LNCaP clone FGC (cell line): ENCODE measurements at regions not wholly inside any gene's neighbourhood (a gene's known extent, or its start where the extent isn't known, plus 50 kb on each side); places are given as distances from the start of the nearest gene placed in this dataset.

ENCODE experiments used
- DNase-seq: peaks from one replicate; pipeline ENCODE4 v3.0.0-alpha.2; 2011; ENCODE audit warnings: low read depth
- H3K4me3 ChIP-seq: 2 replicates; pipeline ENCODE4 v1.5.1; 2011; ENCODE audit warnings: mild to moderate bottlenecking, low read depth, low read length, control low read depth
- CTCF ChIP-seq: IDR thresholded peaks from 2 replicates; pipeline ENCODE4 v1.5.1; 2012; ENCODE audit warnings: mild to moderate bottlenecking; ENCODE audit not compliant: control insufficient read depth, insufficient read depth; ENCODE audit errors: extremely low read depth

GRCh38 chr3:18080198-18080689 lies 337.8 kb upstream of the TBC1D5 start:
- H3K4me3 ChIP-seq: no peak overlapping the region
- TF ChIP-seq CTCF: no peak
- no peak for DNase-seq

- no peak overlapping the region for H3K4me3 ChIP-seq
- TF ChIP-seq CTCF: no peak
- no peak for DNase-seq
Measured at GRCh38 chr3:18079739-18080138, 337.3 kb upstream of the TBC1D5 start.

- H3K4me3 ChIP-seq: no peak overlapping the region
- no peak for TF ChIP-seq CTCF
- DNase-seq: no peak
Measured at GRCh38 chr3:18079062-18079461, 336.6 kb upstream of the TBC1D5 start.

GRCh38 chr3:18077128-18077840 lies 334.9 kb upstream of the TBC1D5 start:
- no peak for DNase-seq
- no peak overlapping the region for H3K4me3 ChIP-seq
- no peak for TF ChIP-seq CTCF

GRCh38 chr3:18076301-18076700 lies 333.9 kb upstream of the TBC1D5 start:
- DNase-seq: no peak
- H3K4me3 ChIP-seq: no peak overlapping the region
- TF ChIP-seq CTCF: no peak

GRCh38 chr3:18075799-18076198 lies 333.4 kb upstream of the TBC1D5 start:
- DNase-seq: no peak
- H3K4me3 ChIP-seq: no peak overlapping the region
- TF ChIP-seq CTCF: no peak

- H3K4me3 ChIP-seq: no peak overlapping the region
- DNase-seq: no peak
- TF ChIP-seq CTCF: no peak
Measured at GRCh38 chr3:18071833-18072232, 329.4 kb upstream of the TBC1D5 start.
